ENCODE measurements at regions not wholly inside any gene's neighbourhood (a gene's known extent, or its start where the extent isn't known, plus 50 kb on each side); places are given as distances from the start of the nearest gene placed in this dataset.

DNA sequence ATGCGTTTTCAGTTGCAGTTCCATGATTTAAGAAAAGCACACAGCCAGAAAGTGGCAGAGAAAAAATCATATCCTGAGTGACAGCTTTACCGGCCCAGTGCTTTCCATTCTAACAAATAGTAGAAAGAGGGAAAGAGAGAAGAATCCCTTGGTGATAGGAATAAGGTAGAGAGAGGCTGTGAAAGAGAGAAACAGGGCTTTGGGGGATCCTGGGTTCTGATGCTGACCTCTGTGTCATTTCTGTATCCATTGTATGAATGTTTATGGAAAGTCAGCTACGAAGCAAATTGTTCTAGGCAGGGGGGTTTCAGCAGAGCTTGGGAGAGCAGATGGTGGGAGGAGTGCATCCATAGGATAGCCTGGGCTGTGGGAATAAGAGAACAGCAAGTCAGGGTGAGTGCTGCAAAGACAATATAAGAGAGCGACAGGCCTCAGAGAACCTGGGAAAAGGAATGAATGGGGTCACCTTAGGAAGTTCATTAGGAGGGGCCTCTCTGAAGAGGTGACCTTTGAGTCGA is 203.4 kb upstream of the TNP1 start:
- TF ChIP-seq, protein P1, sequence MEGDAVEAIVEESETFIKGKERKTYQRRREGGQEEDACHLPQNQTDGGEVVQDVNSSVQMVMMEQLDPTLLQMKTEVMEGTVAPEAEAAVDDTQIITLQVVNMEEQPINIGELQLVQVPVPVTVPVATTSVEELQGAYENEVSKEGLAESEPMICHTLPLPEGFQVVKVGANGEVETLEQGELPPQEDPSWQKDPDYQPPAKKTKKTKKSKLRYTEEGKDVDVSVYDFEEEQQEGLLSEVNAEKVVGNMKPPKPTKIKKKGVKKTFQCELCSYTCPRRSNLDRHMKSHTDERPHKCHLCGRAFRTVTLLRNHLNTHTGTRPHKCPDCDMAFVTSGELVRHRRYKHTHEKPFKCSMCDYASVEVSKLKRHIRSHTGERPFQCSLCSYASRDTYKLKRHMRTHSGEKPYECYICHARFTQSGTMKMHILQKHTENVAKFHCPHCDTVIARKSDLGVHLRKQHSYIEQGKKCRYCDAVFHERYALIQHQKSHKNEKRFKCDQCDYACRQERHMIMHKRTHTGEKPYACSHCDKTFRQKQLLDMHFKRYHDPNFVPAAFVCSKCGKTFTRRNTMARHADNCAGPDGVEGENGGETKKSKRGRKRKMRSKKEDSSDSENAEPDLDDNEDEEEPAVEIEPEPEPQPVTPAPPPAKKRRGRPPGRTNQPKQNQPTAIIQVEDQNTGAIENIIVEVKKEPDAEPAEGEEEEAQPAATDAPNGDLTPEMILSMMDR (IDR thresholded peaks at IDR 0.05), result no peak
- no peak for TF ChIP-seq ZFX (IDR thresholded peaks at IDR 0.05; ENCODE audit: borderline replicate concordance)
